Uterus (tissue), 2 donors: ENCODE measurements at regions not wholly inside any gene's neighbourhood (a gene's known extent, or its start where the extent isn't known, plus 50 kb on each side); places are given as distances from the start of the nearest gene placed in this dataset.

Experiments
- POLR2A ChIP-seq, 2 donors: fragments of 450-650 bp; IDR thresholded peaks; one replicate each; pipeline ENCODE4 v1.6.1; 2016; ENCODE audit warnings: antibody characterized with exemption in 2 of 2, mild to moderate bottlenecking in 1 of 2, moderate library complexity in 1 of 2
- TF ChIP-seq, protein P1 (sequence below), 4 experiments: fragments of 200-600 bp in 2 of 4; fragments of 450-650 bp in 2 of 4; sonication (generic) in 2 of 4; IDR thresholded peaks; one replicate each; pipeline ENCODE4 v1.5.1; 2016 to 2019; ENCODE audit warnings: antibody characterized with exemption in 4 of 4, mild to moderate bottlenecking in 2 of 4, moderate library complexity in 1 of 4

DNA sequence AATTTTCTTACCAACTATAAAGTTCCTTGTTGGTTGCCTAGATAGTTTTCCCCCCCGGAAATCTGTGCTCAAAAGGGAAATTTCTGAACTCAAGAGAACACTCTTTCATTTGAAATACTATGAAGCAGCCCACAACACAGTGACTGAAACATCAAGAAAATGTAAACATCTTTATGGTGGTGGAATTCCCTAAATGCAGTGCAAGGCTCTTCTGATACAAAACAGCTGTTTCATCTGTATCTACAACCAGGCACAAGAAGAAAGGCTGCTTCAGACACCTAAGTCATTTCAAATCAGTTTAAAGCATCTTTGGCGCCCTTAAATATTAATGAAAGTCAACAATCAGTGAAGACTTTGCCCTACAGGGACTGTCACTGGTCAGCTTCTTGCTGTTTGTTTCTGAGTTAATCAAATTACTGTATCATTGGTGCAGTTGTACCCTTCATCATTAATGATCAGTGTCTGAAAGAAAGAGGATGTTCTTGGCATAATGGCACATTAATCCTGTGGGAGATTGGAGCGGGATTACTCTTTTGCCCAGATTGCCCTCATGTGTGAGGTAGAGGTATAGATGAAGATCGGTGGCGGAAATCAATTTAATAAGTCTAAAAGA is 947.0 kb downstream of the NR2F1-AS1 start:
- TF ChIP-seq, protein P1, sequence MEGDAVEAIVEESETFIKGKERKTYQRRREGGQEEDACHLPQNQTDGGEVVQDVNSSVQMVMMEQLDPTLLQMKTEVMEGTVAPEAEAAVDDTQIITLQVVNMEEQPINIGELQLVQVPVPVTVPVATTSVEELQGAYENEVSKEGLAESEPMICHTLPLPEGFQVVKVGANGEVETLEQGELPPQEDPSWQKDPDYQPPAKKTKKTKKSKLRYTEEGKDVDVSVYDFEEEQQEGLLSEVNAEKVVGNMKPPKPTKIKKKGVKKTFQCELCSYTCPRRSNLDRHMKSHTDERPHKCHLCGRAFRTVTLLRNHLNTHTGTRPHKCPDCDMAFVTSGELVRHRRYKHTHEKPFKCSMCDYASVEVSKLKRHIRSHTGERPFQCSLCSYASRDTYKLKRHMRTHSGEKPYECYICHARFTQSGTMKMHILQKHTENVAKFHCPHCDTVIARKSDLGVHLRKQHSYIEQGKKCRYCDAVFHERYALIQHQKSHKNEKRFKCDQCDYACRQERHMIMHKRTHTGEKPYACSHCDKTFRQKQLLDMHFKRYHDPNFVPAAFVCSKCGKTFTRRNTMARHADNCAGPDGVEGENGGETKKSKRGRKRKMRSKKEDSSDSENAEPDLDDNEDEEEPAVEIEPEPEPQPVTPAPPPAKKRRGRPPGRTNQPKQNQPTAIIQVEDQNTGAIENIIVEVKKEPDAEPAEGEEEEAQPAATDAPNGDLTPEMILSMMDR (IDR thresholded peaks at IDR 0.05): no peak
- no peak for TF ChIP-seq POLR2A (IDR thresholded peaks at IDR 0.05)
